ENCODE measurements at regions not wholly inside any gene's neighbourhood (a gene's known extent, or its start where the extent isn't known, plus 50 kb on each side); places are given as distances from the start of the nearest gene placed in this dataset.

GRCh38 chr5:133750856-133751255, 138.5 kb upstream of the FSTL4 start:
- Histone ChIP-seq H2AK5ac (ENCODE audit: low read length, severe bottlenecking) (no peak overlapping the region), H3K79me1 (replicated peaks; ENCODE audit: low read length, poor library complexity, severe bottlenecking) (no peaks in the 10 kb centered on the region), H3K9ac (ENCODE audit: low read length) (no peak overlapping the region), H3K4me1 (ENCODE audit: control insufficient read depth, insufficient read depth, low read depth, low read length) (no peaks in the 10 kb centered on the region), H3K14ac (ENCODE audit: low read length in 2 of 2) (peak overlapping the region in 1 of 2 experiments; percentile 51), H3K4me3 (ENCODE audit: insufficient read depth in 1 of 2, low read depth in 1 of 2, low read length in 2 of 2) (no peak overlapping the region), H2BK5ac (ENCODE audit: low read depth, low read length, poor library complexity, severe bottlenecking) (no peak overlapping the region), H3K4me2 (ENCODE audit: low read length, poor library complexity, severe bottlenecking) (no peak overlapping the region), H2BK15ac (ENCODE audit: low read depth, poor library complexity, severe bottlenecking) (no peak overlapping the region), H3K27ac (ENCODE audit: low read length, poor library complexity, severe bottlenecking) (no peak overlapping the region), H4K8ac (ENCODE audit: low read length) (no peak overlapping the region), H3K18ac (ENCODE audit: low read depth in 1 of 2, low read length in 2 of 2) (no peak overlapping the region), H4K91ac (ENCODE audit: low read length) (no peak overlapping the region), H2BK120ac (ENCODE audit: low read depth, low read length) (no peak overlapping the region), H3K23ac (ENCODE audit: low read length in 2 of 2) (no peak overlapping the region), H2AFZ (ENCODE audit: low read depth, low read length) (no peak overlapping the region), H3K9me3 (ENCODE audit: control insufficient read depth, low read length) (no peaks in the 10 kb centered on the region), H2BK12ac (ENCODE audit: low read length in 2 of 2) (no peak overlapping the region), H3K4ac (ENCODE audit: low read depth in 1 of 2, low read length in 2 of 2) (no peak overlapping the region), H3K36me3 (ENCODE audit: control insufficient read depth in 1 of 2, insufficient read depth in 2 of 2, low read depth in 1 of 2, low read length in 2 of 2) (no peaks in the 10 kb centered on the region), H3K27me3 (ENCODE audit: control insufficient read depth in 1 of 2, insufficient read depth in 1 of 2, low read length in 2 of 2) (peaks cover 5 to 57% of the 10 kb centered on the region in 2 experiments)
- DNase-seq: no peak
- 84% methylated on average over 5 of the region's 5 CpGs for WGBS

GRCh38 chr5:133750356-133750755, 138.0 kb upstream of the FSTL4 start:
- no peak for DNase-seq
- no peak overlapping the region for H2AFZ ChIP-seq (ENCODE audit: low read depth, low read length)
- H2BK15ac ChIP-seq (ENCODE audit: low read depth, poor library complexity, severe bottlenecking): no peak overlapping the region
- H3K9ac ChIP-seq (ENCODE audit: low read length): no peak overlapping the region
- no peak overlapping the region for H2BK120ac ChIP-seq (ENCODE audit: low read depth, low read length)
- H3K27me3 ChIP-seq (ENCODE audit: control insufficient read depth in 1 of 2, insufficient read depth in 1 of 2, low read length in 2 of 2): peaks cover 2 to 52% of the 10 kb centered on the region in 2 experiments
- WGBS: 89% methylated on average over 9 of the region's 9 CpGs
- H3K4me1 ChIP-seq (ENCODE audit: control insufficient read depth, insufficient read depth, low read depth, low read length): no peaks in the 10 kb centered on the region
- no peaks in the 10 kb centered on the region for H3K79me1 ChIP-seq (replicated peaks; ENCODE audit: low read length, poor library complexity, severe bottlenecking)
- no peak overlapping the region for H2AK5ac ChIP-seq (ENCODE audit: low read length, severe bottlenecking)
- no peak overlapping the region for H2BK5ac ChIP-seq (ENCODE audit: low read depth, low read length, poor library complexity, severe bottlenecking)
- no peak overlapping the region for H3K4me2 ChIP-seq (ENCODE audit: low read length, poor library complexity, severe bottlenecking)
- no peak overlapping the region for H3K14ac ChIP-seq (ENCODE audit: low read length in 2 of 2)
- no peak overlapping the region for H3K4ac ChIP-seq (ENCODE audit: low read depth in 1 of 2, low read length in 2 of 2)
- H3K23ac ChIP-seq (ENCODE audit: low read length in 2 of 2): no peak overlapping the region
- no peak overlapping the region for H3K27ac ChIP-seq (ENCODE audit: low read length, poor library complexity, severe bottlenecking)
- no peak overlapping the region for H2BK12ac ChIP-seq (ENCODE audit: low read length in 2 of 2)
- H4K8ac ChIP-seq (ENCODE audit: low read length): no peak overlapping the region
- no peaks in the 10 kb centered on the region for H3K9me3 ChIP-seq (ENCODE audit: control insufficient read depth, low read length)
- no peak overlapping the region for H3K4me3 ChIP-seq (ENCODE audit: insufficient read depth in 1 of 2, low read depth in 1 of 2, low read length in 2 of 2)
- no peaks in the 10 kb centered on the region for H3K36me3 ChIP-seq (ENCODE audit: control insufficient read depth in 1 of 2, insufficient read depth in 2 of 2, low read depth in 1 of 2, low read length in 2 of 2)
- no peak overlapping the region for H3K18ac ChIP-seq (ENCODE audit: low read depth in 1 of 2, low read length in 2 of 2)
- no peak overlapping the region for H4K91ac ChIP-seq (ENCODE audit: low read length)

- Histone ChIP-seq H3K18ac (ENCODE audit: low read depth in 1 of 2, low read length in 2 of 2) (no peak overlapping the region), H3K36me3 (ENCODE audit: control insufficient read depth in 1 of 2, insufficient read depth in 2 of 2, low read depth in 1 of 2, low read length in 2 of 2) (no peaks in the 10 kb centered on the region), H3K9ac (ENCODE audit: low read length) (no peak overlapping the region), H2AFZ (ENCODE audit: low read depth, low read length) (no peak overlapping the region), H3K79me1 (replicated peaks; ENCODE audit: low read length, poor library complexity, severe bottlenecking) (no peaks in the 10 kb centered on the region), H3K4me3 (ENCODE audit: insufficient read depth in 1 of 2, low read depth in 1 of 2, low read length in 2 of 2) (no peak overlapping the region), H2BK15ac (ENCODE audit: low read depth, poor library complexity, severe bottlenecking) (no peak overlapping the region), H3K4me1 (ENCODE audit: control insufficient read depth, insufficient read depth, low read depth, low read length) (no peaks in the 10 kb centered on the region), H3K23ac (ENCODE audit: low read length in 2 of 2) (no peak overlapping the region), H4K8ac (ENCODE audit: low read length) (no peak overlapping the region), H2BK120ac (ENCODE audit: low read depth, low read length) (no peak overlapping the region), H3K4me2 (ENCODE audit: low read length, poor library complexity, severe bottlenecking) (no peak overlapping the region), H3K27me3 (ENCODE audit: control insufficient read depth in 1 of 2, insufficient read depth in 1 of 2, low read length in 2 of 2) (peaks cover 0 to 52% of the 10 kb centered on the region in 2 experiments), H2AK5ac (ENCODE audit: low read length, severe bottlenecking) (no peak overlapping the region), H4K91ac (ENCODE audit: low read length) (no peak overlapping the region), H3K9me3 (ENCODE audit: control insufficient read depth, low read length) (no peaks in the 10 kb centered on the region), H2BK5ac (ENCODE audit: low read depth, low read length, poor library complexity, severe bottlenecking) (no peak overlapping the region), H2BK12ac (ENCODE audit: low read length in 2 of 2) (no peak overlapping the region), H3K4ac (ENCODE audit: low read depth in 1 of 2, low read length in 2 of 2) (no peak overlapping the region), H3K27ac (ENCODE audit: low read length, poor library complexity, severe bottlenecking) (no peak overlapping the region), H3K14ac (ENCODE audit: low read length in 2 of 2) (peak overlapping the region in 1 of 2 experiments; percentile 14)
- 76% methylated on average over 1 of the region's 3 CpGs for WGBS
- DNase-seq: no peak
Observed at GRCh38 chr5:133749331-133749985, 137.1 kb upstream of the FSTL4 start.

- Histone ChIP-seq H3K27ac (ENCODE audit: low read length, poor library complexity, severe bottlenecking) (no peak overlapping the region), H3K4ac (ENCODE audit: low read depth in 1 of 2, low read length in 2 of 2) (no peak overlapping the region), H3K9ac (ENCODE audit: low read length) (no peak overlapping the region), H2AFZ (ENCODE audit: low read depth, low read length) (no peak overlapping the region), H3K36me3 (ENCODE audit: control insufficient read depth in 1 of 2, insufficient read depth in 2 of 2, low read depth in 1 of 2, low read length in 2 of 2) (no peaks in the 10 kb centered on the region), H2BK120ac (ENCODE audit: low read depth, low read length) (no peak overlapping the region), H4K91ac (ENCODE audit: low read length) (no peak overlapping the region), H2BK15ac (ENCODE audit: low read depth, poor library complexity, severe bottlenecking) (no peak overlapping the region), H2BK5ac (ENCODE audit: low read depth, low read length, poor library complexity, severe bottlenecking) (no peak overlapping the region), H3K27me3 (ENCODE audit: control insufficient read depth in 1 of 2, insufficient read depth in 1 of 2, low read length in 2 of 2) (peaks cover 0 to 68% of the 10 kb centered on the region in 2 experiments), H3K18ac (ENCODE audit: low read depth in 1 of 2, low read length in 2 of 2) (no peak overlapping the region), H3K4me3 (ENCODE audit: insufficient read depth in 1 of 2, low read depth in 1 of 2, low read length in 2 of 2) (no peak overlapping the region), H3K9me3 (ENCODE audit: control insufficient read depth, low read length) (peaks cover 2% of the 10 kb centered on the region), H3K4me1 (ENCODE audit: control insufficient read depth, insufficient read depth, low read depth, low read length) (no peaks in the 10 kb centered on the region), H3K4me2 (ENCODE audit: low read length, poor library complexity, severe bottlenecking) (no peak overlapping the region), H3K23ac (ENCODE audit: low read length in 2 of 2) (no peak overlapping the region), H4K8ac (ENCODE audit: low read length) (no peak overlapping the region), H2AK5ac (ENCODE audit: low read length, severe bottlenecking) (no peak overlapping the region), H3K79me1 (replicated peaks; ENCODE audit: low read length, poor library complexity, severe bottlenecking) (no peaks in the 10 kb centered on the region), H3K14ac (ENCODE audit: low read length in 2 of 2) (no peak overlapping the region), H2BK12ac (ENCODE audit: low read length in 2 of 2) (no peak overlapping the region)
- DNase-seq: no peak
- 87% methylated on average over 4 of the region's 4 CpGs for WGBS
Observed at GRCh38 chr5:133746834-133747233, 134.5 kb upstream of the FSTL4 start.
